Left kidney (tissue), 1 donor: ENCODE measurements at regions not wholly inside any gene's neighbourhood (a gene's known extent, or its start where the extent isn't known, plus 50 kb on each side); places are given as distances from the start of the nearest gene placed in this dataset.
"Not testable (repeated sequence)": the region's sequence is repeated elsewhere in the genome, so short reads cannot be mapped to it uniquely, and the experiment has no call there.

Source experiments
- DNase-seq: peaks from one replicate; pipeline ENCODE4 v3.0.0-alpha.2; 2013

DNA sequence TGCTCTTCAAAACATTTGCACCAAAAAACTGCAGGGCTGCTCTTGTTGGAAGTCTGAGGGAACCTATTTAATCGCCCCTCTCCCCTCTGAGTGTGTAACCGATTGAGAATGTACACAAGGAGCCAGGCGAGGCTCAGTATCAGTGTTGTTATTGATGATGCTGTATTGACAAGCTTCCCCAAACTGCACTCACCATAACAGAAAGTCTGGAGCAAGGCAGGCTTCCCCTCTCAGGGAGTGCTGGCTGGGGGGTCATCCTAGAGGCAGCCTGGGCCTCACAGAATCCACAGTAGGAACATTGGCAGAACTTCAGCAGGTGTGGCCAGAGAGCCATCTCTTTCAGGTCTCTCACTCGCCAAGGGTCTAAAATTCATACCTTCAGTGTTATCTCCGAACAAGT, 58.1 kb upstream of the TUNAR start:
- DNase-seq: no peak

DNA sequence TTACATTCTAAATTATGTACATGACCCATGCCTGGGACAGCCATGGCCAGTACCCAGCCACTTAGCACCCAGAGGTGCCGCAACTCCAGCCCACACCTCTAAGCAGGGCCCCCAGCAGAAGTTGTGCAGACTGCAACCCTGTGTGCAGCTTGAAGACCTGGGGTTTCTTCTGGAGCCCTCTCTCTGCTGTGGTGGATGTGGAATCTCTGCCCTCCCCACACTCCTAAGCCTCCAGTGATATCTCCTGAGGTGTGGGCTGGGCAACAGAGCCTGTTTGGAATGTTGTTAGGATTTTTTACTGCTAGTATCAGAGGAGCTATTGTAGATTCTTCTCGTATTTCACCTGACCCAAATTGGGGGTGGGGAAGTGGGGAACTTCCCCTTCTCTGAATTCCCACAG, 59.4 kb upstream of the TUNAR start:
- no peak for DNase-seq

DNA sequence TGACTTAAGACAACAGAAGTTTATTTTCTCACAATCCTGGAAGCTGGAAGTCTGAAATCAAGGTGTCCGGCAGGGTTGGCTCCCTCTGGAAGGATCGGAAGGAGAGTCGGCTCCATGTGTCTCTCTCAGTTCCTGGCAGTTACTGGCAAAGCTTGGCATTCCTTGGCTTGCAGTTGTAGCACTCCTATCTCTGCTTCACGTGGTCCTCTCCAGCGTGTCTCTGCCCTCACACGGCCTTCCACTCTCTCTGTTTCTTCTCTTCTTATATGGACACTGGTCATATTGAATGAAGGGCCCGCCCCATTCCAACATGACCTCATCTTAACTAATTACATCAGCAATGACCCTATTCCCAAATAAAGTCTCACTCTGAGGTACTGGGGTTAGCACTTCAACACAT, 60.1 kb upstream of the TUNAR start:
- DNase-seq: peak; percentile 28

DNA sequence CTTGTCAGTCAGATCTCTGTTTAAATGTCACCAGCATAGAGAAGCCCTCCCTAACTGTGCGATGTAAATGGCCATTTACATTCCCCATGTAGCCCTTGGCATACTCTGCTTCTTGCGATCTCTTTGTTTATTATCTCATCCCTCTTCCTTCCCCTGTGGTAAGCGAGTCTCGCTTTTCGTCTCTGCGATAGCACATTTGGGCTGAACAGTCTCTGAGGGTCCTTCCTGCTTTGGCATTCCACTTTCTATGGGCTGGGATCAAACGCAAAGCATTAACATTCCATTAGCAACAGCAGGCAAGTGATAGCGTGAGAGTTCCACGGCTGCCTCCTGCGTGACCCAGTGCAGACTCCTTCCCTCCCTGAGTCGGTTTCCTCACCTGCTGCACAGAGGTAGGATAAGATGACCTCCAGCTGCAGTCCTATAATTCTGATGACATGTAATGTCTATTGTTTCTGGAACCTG, 61.4 kb upstream of the TUNAR start:
- DNase-seq: no peak

DNA sequence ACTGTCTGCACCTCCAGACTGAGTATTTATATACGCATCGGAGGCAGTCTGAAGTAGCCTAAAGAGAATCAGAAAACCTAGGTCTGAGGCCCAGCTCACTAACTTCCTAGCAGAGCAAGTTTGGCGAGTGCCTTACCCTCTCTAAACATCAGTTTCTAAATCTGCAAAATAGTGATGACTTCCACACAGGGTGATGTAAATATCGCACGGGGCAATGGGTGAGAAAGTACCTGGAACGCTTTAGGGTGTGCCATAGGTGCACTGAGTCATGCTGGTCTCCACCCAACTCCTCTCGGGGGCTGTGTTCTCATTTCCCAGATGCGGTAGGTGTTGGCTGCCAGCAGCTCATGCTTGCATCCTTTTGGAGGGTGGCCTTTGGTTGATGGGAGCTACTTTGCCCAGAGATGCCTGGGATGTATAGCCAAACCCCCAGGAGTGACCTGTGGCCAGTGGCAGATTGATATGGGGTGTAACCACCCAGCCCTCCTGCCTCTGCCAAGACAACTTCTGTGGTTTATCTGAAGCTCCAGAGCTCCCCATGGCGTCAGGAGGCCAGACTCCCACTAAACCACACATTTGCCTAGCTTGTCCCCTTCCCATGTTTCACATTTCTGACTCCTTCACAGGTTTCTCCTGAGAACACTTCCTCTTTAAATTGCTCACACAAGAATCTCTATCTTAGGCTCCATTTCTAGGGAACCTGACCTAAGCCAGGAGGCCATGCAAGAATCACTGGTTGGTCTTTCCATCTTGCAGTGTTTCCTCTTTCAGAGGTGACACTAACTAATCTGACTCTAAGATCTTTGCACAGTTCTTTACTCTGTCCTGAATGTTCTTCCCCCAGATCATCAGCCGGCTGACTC, 62.0 kb upstream of the TUNAR start:
- DNase-seq: no peak

DNA sequence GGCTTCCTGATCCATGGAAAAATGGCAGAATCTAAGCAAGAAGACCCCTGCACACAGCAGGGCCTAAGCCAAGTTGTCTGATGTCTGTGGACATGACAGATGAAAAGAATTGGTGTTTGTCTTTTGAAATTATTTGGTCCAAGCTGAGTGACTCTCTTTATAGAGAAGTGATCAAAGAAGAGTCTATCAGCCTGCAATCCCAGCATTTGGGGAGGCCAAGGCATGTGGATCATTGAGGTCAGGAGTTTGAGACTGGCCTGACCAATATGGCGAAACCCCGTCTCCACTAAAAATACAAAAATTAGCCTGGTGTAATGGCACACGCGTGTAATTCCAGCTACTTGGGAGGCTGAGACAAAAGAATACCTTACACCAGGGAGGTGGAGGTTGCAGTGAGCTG, 64.8 kb upstream of the TUNAR start:
- no peak for DNase-seq

DNA sequence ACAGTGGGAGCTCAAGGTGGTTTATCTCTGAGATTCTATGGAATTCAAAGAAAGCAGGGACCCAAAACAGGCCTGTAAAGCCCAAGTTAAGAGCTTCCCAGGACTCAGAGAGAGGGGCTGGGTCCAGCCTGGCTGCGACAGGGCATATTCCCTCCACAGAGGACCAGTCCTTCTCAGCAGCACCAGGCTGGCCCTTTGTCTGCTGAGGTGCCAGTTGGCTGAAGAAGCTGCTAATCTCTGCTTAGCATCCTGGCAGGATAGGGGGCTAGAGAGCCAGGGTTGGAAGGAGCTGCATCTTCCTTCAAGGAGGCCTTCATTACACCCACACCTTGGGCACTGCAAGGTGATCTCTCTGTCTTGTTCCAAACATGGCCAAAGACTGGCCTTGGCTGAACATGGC, 68.3 kb upstream of the TUNAR start:
- DNase-seq: no peak

DNA sequence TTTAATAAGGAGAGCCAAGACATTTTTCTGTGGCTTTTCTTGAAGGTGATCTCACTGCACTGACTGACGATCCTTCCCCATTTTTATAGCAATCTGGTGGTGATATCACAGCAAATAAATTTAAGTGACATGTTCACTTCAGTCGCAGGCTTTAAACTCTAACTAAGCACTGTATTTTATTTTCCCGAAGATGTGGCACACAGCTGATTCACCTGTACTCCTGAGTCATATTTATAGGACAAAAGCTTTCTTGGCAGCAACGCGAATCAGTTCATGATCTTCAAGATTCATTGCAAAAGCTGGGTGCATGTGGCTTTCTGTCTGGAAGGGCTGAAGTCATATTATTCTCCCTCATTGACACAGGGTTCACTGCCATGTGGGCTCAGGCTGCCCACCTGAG, 79.8 kb upstream of the TUNAR start:
- no peak for DNase-seq

DNA sequence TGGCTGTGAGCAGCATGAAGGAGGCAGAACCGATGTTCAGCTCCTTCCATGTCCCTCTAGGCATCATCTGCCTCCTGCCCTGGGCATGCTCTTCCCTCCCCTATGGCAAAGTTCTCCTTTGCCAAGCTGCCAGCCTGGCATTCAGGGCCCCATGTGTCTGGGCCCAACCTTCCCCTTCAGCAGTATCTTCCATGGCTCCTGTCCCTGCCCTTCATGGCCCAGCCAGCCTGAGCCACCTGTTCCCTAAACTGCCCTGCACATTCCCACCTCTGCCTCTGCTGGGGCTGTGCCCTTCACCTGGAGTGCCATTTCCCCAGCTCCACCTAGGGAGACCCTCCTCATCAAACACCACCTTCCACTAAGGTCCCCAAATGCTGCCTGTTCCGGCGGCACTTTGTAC, 74.0 kb upstream of the TCL1A start:
- DNase-seq: no peak

DNA sequence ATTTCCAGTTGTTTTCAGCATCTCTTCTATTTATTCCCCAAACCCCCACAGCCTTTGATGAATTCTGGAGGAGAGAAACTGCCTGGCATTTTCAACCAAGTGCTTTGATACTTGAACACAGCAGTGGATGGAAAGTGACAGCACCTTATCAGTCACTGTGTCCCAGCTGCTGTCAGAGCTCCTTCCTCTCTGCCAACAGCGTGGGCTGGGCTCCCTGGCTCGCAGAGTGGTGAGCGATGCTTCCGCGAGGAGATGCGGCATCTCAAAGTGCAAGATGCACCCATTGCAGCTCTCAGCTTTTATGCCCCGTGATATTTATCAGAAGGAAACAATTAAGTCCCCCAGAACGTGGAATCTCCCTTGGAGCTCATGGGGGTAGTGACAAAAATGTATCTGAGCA, 72.6 kb upstream of the TCL1A start:
- no peak for DNase-seq

DNA sequence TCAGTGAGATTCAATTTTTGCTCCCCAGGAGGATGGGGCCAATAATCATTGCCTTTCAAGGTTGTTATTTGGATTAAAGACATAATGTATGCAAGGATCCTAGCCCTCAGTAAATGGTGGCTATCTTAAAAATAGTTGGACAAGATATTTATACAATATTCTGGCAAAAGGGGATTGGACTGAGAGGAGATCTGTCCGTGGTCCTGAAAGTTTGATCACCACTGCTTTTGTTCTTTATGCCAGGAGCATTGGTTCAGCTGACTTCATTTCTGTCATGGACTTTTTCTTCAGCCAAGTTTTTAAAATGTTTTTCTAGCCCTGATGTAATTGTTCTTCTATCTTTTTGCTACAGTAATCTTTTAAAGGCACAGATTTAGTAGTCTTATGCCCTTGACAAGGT, 70.2 kb upstream of the TCL1A start:
- peak; percentile 75 for DNase-seq

DNA sequence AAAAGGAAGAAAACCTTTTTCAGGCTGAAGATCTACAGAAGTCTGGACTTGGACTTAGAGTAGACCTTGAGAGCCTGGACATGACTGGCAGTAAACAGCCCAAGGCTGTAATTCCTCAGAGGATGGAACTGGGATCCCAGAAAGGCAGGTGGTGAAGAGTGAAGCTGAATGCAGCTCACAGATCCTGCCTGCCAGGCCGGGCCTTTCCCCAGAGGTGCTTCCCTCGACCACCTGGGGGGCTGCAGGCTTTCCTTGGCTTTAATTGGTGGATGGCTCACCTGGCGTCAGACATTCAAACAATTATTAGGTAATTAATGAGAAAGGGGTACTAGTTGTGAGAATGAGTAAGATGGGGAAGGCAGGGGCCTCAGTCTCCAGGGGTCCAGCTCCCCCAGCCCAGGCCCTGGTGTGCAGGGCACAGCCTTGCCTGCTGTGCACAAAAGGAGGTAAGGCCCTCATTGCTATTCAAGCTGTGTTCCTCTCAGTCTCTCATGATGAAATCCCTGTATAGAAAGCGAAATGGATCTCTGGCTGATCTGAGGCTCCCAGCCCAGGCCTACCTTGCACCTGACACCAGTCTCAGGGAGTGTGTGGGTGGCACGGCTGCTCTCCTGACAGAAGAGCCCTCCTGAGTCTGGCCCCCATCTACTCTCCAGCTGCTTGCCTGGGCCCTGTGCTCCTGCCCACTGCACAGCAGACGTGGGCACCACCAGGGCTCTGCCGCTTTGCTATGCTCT, 63.0 kb upstream of the TCL1A start:
- DNase-seq: no peak

DNA sequence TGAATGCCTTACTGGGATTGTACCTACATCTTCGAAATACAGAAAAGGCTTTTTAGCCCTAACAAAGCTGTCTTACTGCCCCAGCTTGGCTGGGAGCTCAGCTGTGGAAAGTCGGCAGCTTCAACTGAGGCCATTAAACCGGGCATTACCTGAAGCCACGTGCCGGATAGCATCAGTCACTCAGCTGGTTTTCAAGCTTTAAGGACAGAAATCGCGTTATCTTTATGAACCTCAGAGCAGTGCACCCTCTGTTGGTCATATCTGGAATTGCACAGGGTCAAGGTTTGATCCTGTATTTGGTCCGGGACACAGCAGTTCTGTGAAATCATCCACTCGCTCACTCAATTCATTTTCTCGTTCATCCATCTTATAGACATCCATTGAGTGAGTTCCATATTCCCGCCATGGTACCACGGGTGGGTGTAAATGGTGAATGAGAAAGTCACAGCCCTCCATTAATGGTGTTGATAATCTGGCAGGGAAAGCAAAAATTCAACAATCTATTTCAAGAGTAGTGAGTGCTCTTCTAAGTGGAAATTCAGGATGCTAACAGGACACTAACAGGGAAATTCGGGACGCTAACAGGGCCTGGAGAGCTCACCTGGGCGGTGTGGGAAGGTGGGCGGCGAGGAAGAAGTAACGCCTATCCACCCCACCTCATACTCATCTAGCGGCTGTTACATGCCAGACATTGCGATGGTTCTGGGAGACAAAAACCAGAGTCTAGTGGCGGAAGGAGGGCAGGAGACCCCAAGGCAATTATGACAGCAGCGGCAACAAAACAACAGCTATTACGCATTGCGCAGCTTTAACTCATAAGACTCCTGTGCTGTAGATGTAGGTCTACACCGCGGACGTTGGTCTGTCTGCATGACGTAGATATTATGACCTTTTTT, 60.6 kb upstream of the TCL1A start:
- DNase-seq: peak; percentile 35

DNA sequence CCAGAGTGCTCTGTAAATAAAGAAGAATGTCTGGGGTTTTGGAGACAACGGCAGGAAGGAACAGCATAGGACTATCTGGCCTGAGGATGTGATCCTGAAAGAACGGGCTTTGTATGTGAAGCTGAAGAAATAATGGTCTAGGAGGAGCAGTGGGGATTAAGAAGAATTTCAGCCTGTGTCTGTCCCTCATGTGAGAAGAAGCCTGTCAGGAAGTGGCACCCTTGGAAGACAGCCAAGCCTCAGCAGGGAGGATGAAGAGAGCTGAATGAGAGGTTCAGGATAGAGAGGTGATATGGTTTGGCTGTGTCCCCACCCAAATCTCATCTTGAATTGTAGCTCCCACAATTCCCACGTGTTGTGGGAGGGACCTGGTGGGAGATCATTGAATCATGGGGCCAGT, 56.9 kb upstream of the TCL1A start:
- no peak for DNase-seq

DNA sequence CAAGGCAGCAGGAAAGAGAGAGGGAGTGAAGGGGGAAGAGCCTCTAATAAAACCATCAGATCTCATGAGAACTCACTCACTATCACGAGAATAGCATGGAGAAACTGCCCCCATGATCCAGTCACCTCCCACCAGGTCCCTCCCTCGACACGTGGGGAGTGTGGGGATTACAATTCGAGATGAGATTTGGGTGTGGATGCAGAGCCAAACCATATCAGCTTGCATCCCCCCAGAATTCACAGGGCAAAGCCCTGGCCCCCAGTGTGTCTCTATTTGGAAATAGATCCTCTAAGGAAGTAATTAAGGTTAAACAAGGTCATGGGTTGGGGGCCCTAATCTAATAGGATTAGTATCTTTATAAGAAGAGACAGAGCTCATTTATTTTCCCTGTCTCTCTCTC, 56.1 kb upstream of the TCL1A start:
- no peak for DNase-seq

DNA sequence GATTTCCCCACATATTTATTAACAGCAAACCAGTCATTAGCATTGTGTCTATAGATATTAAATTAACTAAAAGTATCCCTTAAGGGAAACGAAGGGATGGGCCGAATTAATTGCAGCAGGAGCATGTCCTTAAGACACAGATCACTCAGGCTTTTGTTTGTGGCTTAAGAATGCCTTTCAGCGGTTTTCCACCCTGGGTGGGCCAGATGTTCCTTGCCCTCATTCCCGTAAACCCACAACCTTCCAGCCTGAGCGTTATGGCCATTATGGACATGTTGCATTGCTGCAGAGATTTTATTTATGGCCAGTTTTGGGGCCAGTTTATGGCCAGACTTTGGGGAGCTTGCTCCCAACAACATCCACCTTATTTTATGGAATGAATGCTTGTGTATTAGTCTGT, 55.5 kb upstream of the TCL1A start:
- DNase-seq: not testable (repeated sequence)

DNA sequence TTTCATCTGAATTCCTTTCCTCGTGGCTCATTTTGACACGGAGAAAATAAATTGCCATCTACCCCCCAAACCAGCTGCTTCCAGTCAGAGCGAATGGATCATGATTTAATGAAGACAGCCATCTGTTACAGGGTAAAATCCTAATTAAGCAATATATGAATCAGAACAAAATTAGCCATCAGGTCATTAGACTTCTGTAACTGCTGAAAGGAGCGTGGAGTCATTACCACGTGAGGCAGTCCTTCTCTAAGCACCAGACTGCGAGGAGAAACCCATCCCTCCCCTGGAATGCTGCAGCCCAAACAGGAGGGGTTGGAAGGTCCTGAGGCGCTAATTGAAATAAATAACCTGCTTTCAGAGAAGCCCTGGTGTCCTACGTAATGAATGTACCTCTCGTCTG, 51.1 kb upstream of the TCL1A start:
- no peak for DNase-seq

DNA sequence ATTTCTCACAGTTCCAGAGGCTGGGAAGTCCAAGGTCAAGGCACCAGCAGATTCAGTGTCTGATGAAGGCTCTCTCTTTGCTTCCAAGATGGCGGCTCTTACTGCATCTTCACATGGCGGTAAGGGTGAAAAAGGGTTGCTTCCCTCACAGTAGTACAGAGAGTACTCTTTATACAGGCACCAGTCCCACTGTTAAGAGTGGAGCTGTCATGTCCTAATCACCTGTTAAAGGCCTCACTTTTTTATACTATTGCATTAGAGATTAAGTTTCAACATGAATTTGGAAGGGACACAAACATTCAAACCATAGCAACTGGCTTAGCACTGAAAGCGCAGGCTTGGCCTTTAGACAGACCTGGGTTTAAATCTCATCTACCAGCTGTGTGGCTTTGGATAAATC, 50.0 kb upstream of the TCL1A start:
- DNase-seq: no peak
